Astrocyte (in vitro differentiated cells and primary cell): ENCODE measurements at regions not wholly inside any gene's neighbourhood (a gene's known extent, or its start where the extent isn't known, plus 50 kb on each side); places are given as distances from the start of the nearest gene placed in this dataset.

Source experiments
- DNase-seq: peaks from one replicate; pipeline ENCODE4 v3.0.0-alpha.2; 2010; ENCODE audit warnings: low read depth
- FAIRE-seq: peaks from 2 replicates; lab custom pipeline; 2011; peaks lifted over from hg19 to GRCh38; lab: Jason Lieb, UNC
- H2AFZ ChIP-seq: 2 replicates; pipeline ENCODE4 v1.6.0; 2012; ENCODE audit warnings: low read depth, low read length, inconsistent platforms
- H3K27ac ChIP-seq: 2 replicates; pipeline ENCODE4 v1.5.1; 2011; ENCODE audit warnings: low read depth, low read length, inconsistent platforms
- H3K27me3 ChIP-seq: 2 replicates; pipeline ENCODE4 v1.6.0; 2011; ENCODE audit warnings: low read length, inconsistent platforms; ENCODE audit not compliant: insufficient read depth
- H3K36me3 ChIP-seq: 2 replicates; pipeline ENCODE4 v1.5.1; 2011; ENCODE audit warnings: low read length, inconsistent platforms; ENCODE audit not compliant: insufficient read depth
- H3K4me1 ChIP-seq: 2 replicates; pipeline ENCODE4 v1.5.1; 2011; ENCODE audit warnings: low read length, inconsistent platforms; ENCODE audit not compliant: insufficient read depth
- H3K4me2 ChIP-seq: 2 replicates; pipeline ENCODE4 v1.6.0; 2012; ENCODE audit warnings: low read length, inconsistent platforms
- H3K4me3 ChIP-seq: 2 replicates; pipeline ENCODE4 v1.5.1; 2011; ENCODE audit warnings: low read depth, mild to moderate bottlenecking, low read length, inconsistent platforms; ENCODE audit not compliant: insufficient read depth
- H3K79me2 ChIP-seq: 2 replicates; pipeline ENCODE4 v1.6.0; 2012; ENCODE audit warnings: mild to moderate bottlenecking, low read length, inconsistent platforms; ENCODE audit not compliant: insufficient read depth
- H3K9ac ChIP-seq: 2 replicates; pipeline ENCODE4 v1.6.0; 2012; ENCODE audit warnings: mild to moderate bottlenecking, low read length, inconsistent platforms
- H3K9me3 ChIP-seq: 2 replicates; pipeline ENCODE4 v1.5.1; 2012; ENCODE audit warnings: low read depth, mild to moderate bottlenecking, low read length, inconsistent platforms; ENCODE audit not compliant: insufficient read depth
- H4K20me1 ChIP-seq: 2 replicates; pipeline ENCODE4 v1.6.0; 2012; ENCODE audit warnings: low read length, inconsistent platforms; ENCODE audit not compliant: insufficient read depth
- H3K27ac Mint-ChIP-seq: one replicate; pipeline ENCODE4 v1.8.0; 2021; ENCODE audit warnings: mild to moderate bottlenecking, mixed read lengths; ENCODE audit not compliant: unreplicated experiment
- H3K27me3 Mint-ChIP-seq: one replicate; pipeline ENCODE4 v1.8.0; 2021; ENCODE audit warnings: low read depth, mixed read lengths; ENCODE audit not compliant: unreplicated experiment
- H3K36me3 Mint-ChIP-seq: one replicate; pipeline ENCODE4 v1.8.0; 2021; ENCODE audit warnings: low read depth, mixed read lengths; ENCODE audit not compliant: unreplicated experiment
- H3K4me1 Mint-ChIP-seq: one replicate; pipeline ENCODE4 v1.8.0; 2021; ENCODE audit warnings: low read depth, mixed read lengths; ENCODE audit not compliant: unreplicated experiment
- H3K4me3 Mint-ChIP-seq: one replicate; pipeline ENCODE4 v1.8.0; 2021; ENCODE audit warnings: mild to moderate bottlenecking, moderate library complexity, mixed read lengths; ENCODE audit not compliant: unreplicated experiment
- H3K9me3 Mint-ChIP-seq: one replicate; pipeline ENCODE4 v1.8.0; 2021; ENCODE audit warnings: mild to moderate bottlenecking, mixed read lengths; ENCODE audit not compliant: unreplicated experiment
- EZH2 ChIP-seq: IDR thresholded peaks from 2 replicates; pipeline ENCODE4 v1.6.1; 2012; ENCODE audit warnings: mild to moderate bottlenecking, low read length, inconsistent platforms; ENCODE audit not compliant: insufficient read depth
- TF ChIP-seq, protein P1 (sequence below): IDR thresholded peaks from 2 replicates; pipeline ENCODE4 v1.5.1; 2011; ENCODE audit warnings: low read depth, mild to moderate bottlenecking, inconsistent platforms, low read length, moderate library complexity; ENCODE audit not compliant: insufficient read depth

DNA sequence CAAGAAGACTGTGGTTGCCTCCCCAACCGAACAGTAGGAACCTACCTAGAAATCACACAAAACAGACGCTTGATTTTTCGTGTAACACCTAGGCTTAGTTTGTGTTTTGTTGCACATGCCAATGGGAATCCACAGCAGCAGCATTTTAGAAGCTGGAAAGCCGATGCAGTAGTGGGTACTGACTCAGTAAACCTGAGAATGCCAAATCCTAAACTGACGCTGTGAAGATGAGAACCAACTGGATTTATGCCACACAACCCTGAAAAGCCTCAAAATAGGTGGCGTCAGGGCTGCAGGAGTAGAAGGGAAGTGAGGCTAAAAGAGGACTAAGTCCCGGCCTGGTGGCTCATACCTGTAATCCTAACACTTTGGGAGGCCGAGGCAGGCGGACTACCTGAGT lies 162.5 kb downstream of the REEP3 start:
- H3K4me1 Mint-ChIP-seq = no peaks in the 10 kb centered on the region
- DNase-seq (no peak), FAIRE-seq (no peak)
- Histone ChIP-seq H2AFZ (no peak overlapping the region), H3K27me3 (no peaks in the 10 kb centered on the region), H3K79me2 (no peaks in the 10 kb centered on the region), H3K9me3 (no peaks in the 10 kb centered on the region), H3K4me3 (no peak overlapping the region), H3K27ac (no peak overlapping the region), H4K20me1 (no peaks in the 10 kb centered on the region), H3K4me1 (no peaks in the 10 kb centered on the region), H3K4me2 (no peak overlapping the region), H3K36me3 (no peaks in the 10 kb centered on the region), H3K9ac (no peak overlapping the region)
- no peak overlapping the region for H3K4me3 Mint-ChIP-seq
- no peak for TF ChIP-seq EZH2
- TF ChIP-seq, protein P1, sequence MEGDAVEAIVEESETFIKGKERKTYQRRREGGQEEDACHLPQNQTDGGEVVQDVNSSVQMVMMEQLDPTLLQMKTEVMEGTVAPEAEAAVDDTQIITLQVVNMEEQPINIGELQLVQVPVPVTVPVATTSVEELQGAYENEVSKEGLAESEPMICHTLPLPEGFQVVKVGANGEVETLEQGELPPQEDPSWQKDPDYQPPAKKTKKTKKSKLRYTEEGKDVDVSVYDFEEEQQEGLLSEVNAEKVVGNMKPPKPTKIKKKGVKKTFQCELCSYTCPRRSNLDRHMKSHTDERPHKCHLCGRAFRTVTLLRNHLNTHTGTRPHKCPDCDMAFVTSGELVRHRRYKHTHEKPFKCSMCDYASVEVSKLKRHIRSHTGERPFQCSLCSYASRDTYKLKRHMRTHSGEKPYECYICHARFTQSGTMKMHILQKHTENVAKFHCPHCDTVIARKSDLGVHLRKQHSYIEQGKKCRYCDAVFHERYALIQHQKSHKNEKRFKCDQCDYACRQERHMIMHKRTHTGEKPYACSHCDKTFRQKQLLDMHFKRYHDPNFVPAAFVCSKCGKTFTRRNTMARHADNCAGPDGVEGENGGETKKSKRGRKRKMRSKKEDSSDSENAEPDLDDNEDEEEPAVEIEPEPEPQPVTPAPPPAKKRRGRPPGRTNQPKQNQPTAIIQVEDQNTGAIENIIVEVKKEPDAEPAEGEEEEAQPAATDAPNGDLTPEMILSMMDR = no peak
- no peaks in the 10 kb centered on the region for H3K9me3 Mint-ChIP-seq
- no peaks in the 10 kb centered on the region for H3K27me3 Mint-ChIP-seq
- H3K36me3 Mint-ChIP-seq = no peaks in the 10 kb centered on the region
- no peak overlapping the region for H3K27ac Mint-ChIP-seq

DNA sequence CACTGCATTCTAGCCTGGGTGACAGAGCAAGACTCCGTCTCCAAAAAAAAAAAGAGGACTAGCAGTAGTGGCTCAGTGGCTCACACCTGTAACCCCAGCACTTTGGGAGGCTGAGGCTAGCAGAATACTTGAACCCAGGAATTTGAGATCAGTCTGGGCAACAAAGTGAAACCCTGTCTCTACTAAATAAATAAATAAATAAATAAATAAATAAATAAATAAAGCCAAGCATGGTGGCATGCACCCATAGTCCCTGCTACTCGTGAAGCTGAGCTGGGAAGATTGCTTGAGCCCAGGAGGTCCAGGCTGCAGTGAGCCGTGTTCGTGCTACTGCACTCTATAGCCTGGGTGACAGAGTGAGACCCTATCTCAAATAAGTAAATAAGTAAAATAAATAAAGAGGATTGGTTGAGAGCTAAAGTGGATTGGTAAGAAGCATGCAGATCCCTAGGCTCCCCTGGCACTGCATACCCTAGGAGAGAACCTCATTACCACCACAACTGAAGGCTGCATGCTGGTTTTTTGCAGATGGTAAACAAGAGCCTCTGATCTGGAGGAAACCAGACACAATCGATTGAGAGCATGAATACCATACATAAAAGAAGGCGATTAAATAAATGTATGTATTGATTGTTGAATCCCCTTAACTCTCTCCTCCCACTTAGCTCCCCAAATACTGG lies 163.2 kb downstream of the REEP3 start:
- no peak for FAIRE-seq
- Mint-ChIP-seq H3K4me1 (no peaks in the 10 kb centered on the region), H3K9me3 (no peaks in the 10 kb centered on the region), H3K27ac (no peak overlapping the region), H3K4me3 (no peak overlapping the region), H3K36me3 (no peaks in the 10 kb centered on the region), H3K27me3 (no peaks in the 10 kb centered on the region)
- H3K79me2 ChIP-seq = no peaks in the 10 kb centered on the region
- no peak overlapping the region for H3K27ac ChIP-seq
- H3K9ac ChIP-seq = no peak overlapping the region
- no peak overlapping the region for H2AFZ ChIP-seq
- no peak overlapping the region for H3K4me2 ChIP-seq
- no peaks in the 10 kb centered on the region for H3K9me3 ChIP-seq
- no peak for DNase-seq
- H3K4me3 ChIP-seq = no peak overlapping the region
- TF ChIP-seq, protein P1 = no peak
- no peak for TF ChIP-seq EZH2
- H3K36me3 ChIP-seq = no peaks in the 10 kb centered on the region
- no peaks in the 10 kb centered on the region for H4K20me1 ChIP-seq
- no peaks in the 10 kb centered on the region for H3K27me3 ChIP-seq
- H3K4me1 ChIP-seq = no peaks in the 10 kb centered on the region

DNA sequence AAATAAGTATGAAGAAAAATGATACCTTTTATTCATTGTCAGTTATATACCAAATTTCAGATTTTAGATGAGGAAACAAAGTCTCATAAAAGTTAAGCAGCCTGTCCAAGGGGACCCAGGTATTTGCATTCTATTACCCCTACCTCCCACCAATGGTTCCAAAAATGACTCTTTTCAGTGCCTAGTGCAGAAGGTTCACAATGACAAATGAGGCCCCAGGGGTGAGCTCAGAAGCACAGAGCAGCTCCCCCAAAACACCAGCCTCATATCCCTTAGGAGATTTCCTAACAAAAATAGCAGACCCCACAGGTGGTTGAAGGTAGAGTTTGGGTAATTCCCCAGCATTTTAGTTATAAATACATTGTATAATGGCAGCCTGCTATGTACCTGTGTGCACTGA lies 168.6 kb downstream of the REEP3 start:
- no peak for FAIRE-seq
- H3K4me2 ChIP-seq = no peak overlapping the region

More for the DNA sequence above, 168.6 kb downstream of the REEP3 start:
- H3K27ac Mint-ChIP-seq = no peak overlapping the region
- H3K36me3 Mint-ChIP-seq = no peaks in the 10 kb centered on the region
- H3K27me3 Mint-ChIP-seq = no peaks in the 10 kb centered on the region
- Histone ChIP-seq H3K27me3 (no peaks in the 10 kb centered on the region), H3K9ac (no peak overlapping the region), H3K27ac (no peak overlapping the region), H3K4me1 (no peaks in the 10 kb centered on the region), H3K4me3 (no peak overlapping the region), H3K79me2 (no peaks in the 10 kb centered on the region), H3K9me3 (no peaks in the 10 kb centered on the region), H4K20me1 (no peaks in the 10 kb centered on the region), H2AFZ (no peak overlapping the region), H3K36me3 (no peaks in the 10 kb centered on the region)
- H3K4me3 Mint-ChIP-seq = no peak overlapping the region
- peaks cover 3% of the 10 kb centered on the region for H3K9me3 Mint-ChIP-seq
- TF ChIP-seq, protein P1 = no peak
- TF ChIP-seq EZH2 = no peak
- no peaks in the 10 kb centered on the region for H3K4me1 Mint-ChIP-seq
- DNase-seq = no peak
